Keratinocyte (primary cell): ENCODE measurements at regions not wholly inside any gene's neighbourhood (a gene's known extent, or its start where the extent isn't known, plus 50 kb on each side); places are given as distances from the start of the nearest gene placed in this dataset.

ENCODE experiments used
- DNase-seq: peaks from one replicate; pipeline ENCODE4 v3.0.0-alpha.2; 2011; ENCODE audit warnings: low read depth, missing footprints, low spot score
- FAIRE-seq: peaks from 2 replicates; lab custom pipeline; 2011; peaks lifted over from hg19 to GRCh38; lab: Jason Lieb, UNC
- H2AFZ ChIP-seq: 2 replicates; pipeline ENCODE4 v1.6.0; 2012; ENCODE audit warnings: low read length, control low read depth, inconsistent platforms; ENCODE audit not compliant: control insufficient read depth
- H3K27ac ChIP-seq: 2 replicates; pipeline ENCODE4 v1.5.1; 2011; ENCODE audit warnings: low read length; ENCODE audit not compliant: control insufficient read depth, insufficient read depth
- H3K27me3 ChIP-seq: 3 replicates; pipeline ENCODE4 v1.6.0; 2011; ENCODE audit warnings: low read length; ENCODE audit not compliant: control insufficient read depth, insufficient read depth; ENCODE audit errors: extremely low read depth
- H3K36me3 ChIP-seq, 2 experiments: 2 replicates in 1 of 2; 3 replicates in 1 of 2; pipeline ENCODE4 v1.5.1; 2011; ENCODE audit warnings: low read length in 2 of 2, mild to moderate bottlenecking in 1 of 2; ENCODE audit not compliant: control insufficient read depth in 2 of 2, insufficient read depth in 2 of 2; ENCODE audit errors: extremely low read depth in 1 of 2
- H3K4me1 ChIP-seq: 3 replicates; pipeline ENCODE4 v1.5.1; 2011; ENCODE audit warnings: low read length; ENCODE audit not compliant: control insufficient read depth, insufficient read depth; ENCODE audit errors: extremely low read depth
- H3K4me2 ChIP-seq: 3 replicates; pipeline ENCODE4 v1.6.0; 2011; ENCODE audit warnings: low read depth, low read length; ENCODE audit not compliant: control insufficient read depth, insufficient read depth; ENCODE audit errors: extremely low read depth
- H3K4me3 ChIP-seq, 3 experiments: fragments of 200-600 bp in 1 of 3; sonication (generic) in 1 of 3; 2 replicates in 2 of 3; 3 replicates in 1 of 3; pipeline ENCODE4 v1.5.1; 2011 to 2016; ENCODE audit warnings: low read length in 3 of 3, mild to moderate bottlenecking in 3 of 3, control low read depth in 2 of 3, inconsistent platforms in 1 of 3, low read depth in 1 of 3, mixed read lengths in 1 of 3, mixed run types in 1 of 3, moderate library complexity in 1 of 3; ENCODE audit not compliant: control insufficient read depth in 2 of 3, insufficient read depth in 2 of 3; ENCODE audit errors: extremely low read depth in 1 of 3
- H3K79me2 ChIP-seq: 2 replicates; pipeline ENCODE4 v1.6.0; 2012; ENCODE audit warnings: low read length; ENCODE audit not compliant: control insufficient read depth, insufficient read depth
- H3K9ac ChIP-seq: 3 replicates; pipeline ENCODE4 v1.6.0; 2011; ENCODE audit warnings: low read length; ENCODE audit not compliant: control insufficient read depth, insufficient read depth; ENCODE audit errors: extremely low read depth
- H3K9me1 ChIP-seq: 3 replicates; pipeline ENCODE4 v1.6.0; 2011; ENCODE audit warnings: low read length; ENCODE audit not compliant: control insufficient read depth, insufficient read depth; ENCODE audit errors: extremely low read depth
- H3K9me3 ChIP-seq: 2 replicates; pipeline ENCODE4 v1.5.1; 2012; ENCODE audit warnings: low read depth, low read length; ENCODE audit not compliant: control insufficient read depth
- H4K20me1 ChIP-seq: 3 replicates; pipeline ENCODE4 v1.6.0; 2011; ENCODE audit warnings: low read length; ENCODE audit not compliant: control insufficient read depth, insufficient read depth; ENCODE audit errors: extremely low read depth
- CTCF ChIP-seq, 3 experiments: IDR thresholded peaks in 1 of 3; conservative IDR thresholded peaks in 1 of 3; optimal IDR thresholded peaks in 1 of 3; 2 replicates in 2 of 3; 3 replicates in 1 of 3; pipeline versions ENCODE3 to v1.5.1; 2011; ENCODE audit warnings: low read length in 3 of 3, mild to moderate bottlenecking in 3 of 3, moderate library complexity in 2 of 3, control low read depth in 1 of 3, inconsistent platforms in 1 of 3; ENCODE audit not compliant: insufficient read depth in 2 of 3; ENCODE audit errors: extremely low read depth in 1 of 3
- EZH2 ChIP-seq: IDR thresholded peaks from one replicate; pipeline ENCODE4 v1.6.1; 2012; ENCODE audit warnings: inconsistent platforms, mild to moderate bottlenecking, low read length, moderate library complexity
- dilution Hi-C: fragments of 300-500 bp; cut with MboI; formaldehyde crosslinking; loops from one replicate; pipeline ENCODE4 v1.7.0; 2020; ENCODE audit warnings: low sequenced_read_pairs; ENCODE audit not compliant: extremely low pct_ligation_motif_present

DNA sequence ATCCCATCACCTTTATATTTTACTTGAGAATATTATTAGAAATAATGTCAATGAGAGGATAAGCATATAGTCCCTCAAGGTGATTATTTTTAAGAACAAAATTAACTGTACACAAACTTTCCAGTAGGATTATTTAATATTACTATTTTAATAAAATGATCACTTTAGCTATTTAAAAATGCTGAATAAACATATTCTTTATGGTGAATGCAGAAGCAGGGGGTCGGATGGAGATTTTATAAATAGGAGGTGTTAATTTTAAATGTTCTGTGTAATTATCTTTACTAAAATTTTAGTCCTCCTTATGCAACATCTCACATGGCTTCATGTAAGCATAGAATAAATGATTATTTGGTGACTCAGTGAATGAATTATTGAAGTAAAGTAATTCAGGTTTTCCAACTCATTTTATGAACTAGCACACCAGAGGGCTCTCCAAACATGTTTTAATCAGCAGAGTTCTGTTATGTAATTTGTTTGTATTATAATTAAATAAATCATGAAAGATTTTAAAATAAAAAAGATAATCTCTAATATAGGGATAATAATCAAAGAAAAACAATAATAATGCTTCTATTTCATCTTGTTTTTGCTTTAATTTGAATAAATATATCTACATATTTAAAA is 1635.2 kb downstream of the EFNB2 start:
- FAIRE-seq (no peak), DNase-seq (no peak)
- Histone ChIP-seq H3K4me1 (no peaks in the 10 kb centered on the region), H3K9me3 (no peaks in the 10 kb centered on the region), H3K9me1 (no peaks in the 10 kb centered on the region), H3K36me3 (no peaks in the 10 kb centered on the region), H3K4me2 (no peak overlapping the region), H3K4me3 (no peak overlapping the region), H2AFZ (no peak overlapping the region), H3K79me2 (no peaks in the 10 kb centered on the region), H4K20me1 (no peaks in the 10 kb centered on the region), H3K9ac (no peak overlapping the region), H3K27ac (no peak overlapping the region), H3K27me3 (no peaks in the 10 kb centered on the region)
- TF ChIP-seq CTCF (optimal IDR thresholded peaks at IDR 0.05 in 1 of 3, IDR thresholded peaks at IDR 0.05 in 1 of 3, conservative IDR thresholded peaks at IDR 0.05 in 1 of 3; ENCODE audit: extremely low read depth in 1 of 3, insufficient read depth in 2 of 3, low read length in 3 of 3): no peak
- TF ChIP-seq EZH2: no peak
- dilution Hi-C loops: no loop called here

DNA sequence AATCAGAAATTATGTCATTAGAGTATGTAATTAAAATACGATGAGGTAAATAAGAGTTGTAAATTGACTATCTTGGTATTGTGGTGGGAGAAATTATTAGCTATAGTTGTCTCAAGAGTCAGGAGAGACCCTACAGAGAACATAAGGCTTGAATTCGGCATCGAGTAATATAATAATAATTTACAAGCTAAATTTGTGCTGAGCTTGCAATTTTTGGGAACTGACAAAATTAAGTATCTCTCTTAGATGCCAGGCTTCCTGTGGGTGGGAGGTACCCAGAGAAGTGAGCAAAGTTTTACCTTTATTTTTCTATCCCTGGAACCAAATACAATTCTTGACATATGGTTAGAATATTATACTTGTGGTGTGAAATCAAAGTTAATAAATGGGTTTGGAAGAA is 1637.0 kb downstream of the EFNB2 start:
- dilution Hi-C loops: no loop called here
- no peak overlapping the region for H3K4me2 ChIP-seq

More for the DNA sequence above, 1637.0 kb downstream of the EFNB2 start:
- H3K9ac ChIP-seq: no peak overlapping the region
- FAIRE-seq (no peak), DNase-seq (no peak)
- H3K4me1 ChIP-seq: no peaks in the 10 kb centered on the region
- H3K79me2 ChIP-seq: no peaks in the 10 kb centered on the region
- no peaks in the 10 kb centered on the region for H3K27me3 ChIP-seq
- TF ChIP-seq CTCF (optimal IDR thresholded peaks at IDR 0.05 in 1 of 3, IDR thresholded peaks at IDR 0.05 in 1 of 3, conservative IDR thresholded peaks at IDR 0.05 in 1 of 3; ENCODE audit: extremely low read depth in 1 of 3, insufficient read depth in 2 of 3, low read length in 3 of 3) (no peak), EZH2 (no peak)
- H3K27ac ChIP-seq: no peak overlapping the region
- H3K9me3 ChIP-seq: no peaks in the 10 kb centered on the region
- no peaks in the 10 kb centered on the region for H3K36me3 ChIP-seq
- no peak overlapping the region for H2AFZ ChIP-seq
- no peaks in the 10 kb centered on the region for H3K9me1 ChIP-seq
- H3K4me3 ChIP-seq: no peak overlapping the region
- H4K20me1 ChIP-seq: no peaks in the 10 kb centered on the region
